Liver (tissue), 8 donors: ENCODE measurements at regions not wholly inside any gene's neighbourhood (a gene's known extent, or its start where the extent isn't known, plus 50 kb on each side); places are given as distances from the start of the nearest gene placed in this dataset.

Experiments used
- DNase-seq: peaks from one replicate; pipeline ENCODE4 v3.0.0-alpha.2; 2017; ENCODE audit warnings: low spot score
- H3K27ac ChIP-seq, 2 donors: one replicate each; pipeline ENCODE4 v1.7.0; 2013; ENCODE audit warnings: inconsistent platforms in 2 of 2, low read length in 2 of 2, control low read depth in 1 of 2, low read depth in 1 of 2, mild to moderate bottlenecking in 1 of 2
- H3K27me3 ChIP-seq, 4 donors: one replicate each; pipeline versions ENCODE4 v1.6.1 to v1.7.0; 2013; ENCODE audit warnings: low read length in 3 of 4, inconsistent platforms in 1 of 4, mild to moderate bottlenecking in 1 of 4, moderate library complexity in 1 of 4; ENCODE audit not compliant: control insufficient read depth in 4 of 4, insufficient read depth in 4 of 4
- H3K36me3 ChIP-seq, 4 donors: one replicate each; pipeline versions ENCODE4 v1.6.1 to v1.7.0; 2013; ENCODE audit warnings: low read length in 3 of 4, mild to moderate bottlenecking in 3 of 4, low read depth in 1 of 4, moderate library complexity in 1 of 4; ENCODE audit not compliant: control insufficient read depth in 4 of 4, insufficient read depth in 3 of 4
- H3K4me1 ChIP-seq, 4 donors: one replicate each; pipeline versions ENCODE4 v1.6.1 to v1.7.0; 2013; ENCODE audit warnings: low read length in 3 of 4, mild to moderate bottlenecking in 3 of 4, moderate library complexity in 1 of 4; ENCODE audit not compliant: control insufficient read depth in 4 of 4, insufficient read depth in 4 of 4
- H3K4me3 ChIP-seq, 3 donors: one replicate each; pipeline versions ENCODE4 v1.6.1 to v1.7.0; 2013; ENCODE audit warnings: low read length in 3 of 3, control low read depth in 1 of 3, low read depth in 1 of 3, mild to moderate bottlenecking in 1 of 3
- H3K9ac ChIP-seq, 2 donors: one replicate each; pipeline ENCODE4 v1.7.0; 2013; ENCODE audit warnings: low read length in 2 of 2, mild to moderate bottlenecking in 2 of 2, moderate library complexity in 2 of 2, control low read depth in 1 of 2, low read depth in 1 of 2
- H3K9me3 ChIP-seq, 4 donors: one replicate each; pipeline versions ENCODE4 v1.6.1 to v1.7.0; 2013; ENCODE audit warnings: low read length in 3 of 4; ENCODE audit not compliant: control insufficient read depth in 4 of 4
- ATF3 ChIP-seq: IDR thresholded peaks from 2 replicates; pipeline ENCODE4 v1.6.1; 2016; ENCODE audit warnings: antibody characterized with exemption
- CTCF ChIP-seq: fragments of 150-350 bp; IDR thresholded peaks from 2 replicates; pipeline ENCODE4 v1.5.1; 2017; ENCODE audit warnings: improper control_type of control experiment, low read depth, low read length; ENCODE audit not compliant: missing input control
- FOXA1 ChIP-seq: IDR thresholded peaks from 2 replicates; pipeline ENCODE4 v1.6.1; 2016; ENCODE audit warnings: antibody characterized with exemption
- HNF4G ChIP-seq: IDR thresholded peaks from 2 replicates; pipeline ENCODE4 v1.6.1; 2016; ENCODE audit warnings: antibody characterized with exemption
- JUND ChIP-seq, 2 donors: IDR thresholded peaks; 2 replicates each; pipeline ENCODE4 v1.6.1; 2016; ENCODE audit warnings: antibody characterized with exemption in 2 of 2
- MAX ChIP-seq: IDR thresholded peaks from 2 replicates; pipeline ENCODE4 v1.6.1; 2016; ENCODE audit warnings: antibody characterized with exemption
- RAD21 ChIP-seq, 2 donors: IDR thresholded peaks; 2 replicates each; pipeline ENCODE4 v1.6.1; 2016; ENCODE audit warnings: antibody characterized with exemption in 2 of 2, mild to moderate bottlenecking in 2 of 2
- REST ChIP-seq: IDR thresholded peaks from 2 replicates; pipeline ENCODE4 v1.6.1; 2016; ENCODE audit warnings: antibody characterized with exemption, mild to moderate bottlenecking
- RXRA ChIP-seq, 2 donors: IDR thresholded peaks; 2 replicates each; pipeline ENCODE4 v1.6.1; 2017 to 2018; ENCODE audit warnings: antibody characterized with exemption in 2 of 2, mild to moderate bottlenecking in 1 of 2
- TAF1 ChIP-seq: conservative IDR thresholded peaks from 2 replicates; pipeline ENCODE4 v1.6.1; 2016; ENCODE audit warnings: antibody characterized with exemption, mild to moderate bottlenecking
- YY1 ChIP-seq: IDR thresholded peaks from 2 replicates; pipeline ENCODE4 v1.6.1; 2016; ENCODE audit warnings: antibody characterized with exemption, mild to moderate bottlenecking
- WGBS: extraction: QIAGEN DNeasy Blood & Tissue Kit; methylation state at CpG from one replicate; pipeline ENCODE4 v1.1.7; 2013; 5-methylcytosine and 5-hydroxymethylcytosine counted together
- donor health status: healthy.
- donor health status: healthy.
- donor health status: healthy.
- donor health status: healthy.
- donor health status: healthy.

GRCh38 chr11:134736251-134736947 is 324.4 kb upstream of the B3GAT1 start:
- DNase-seq = no peak
- H3K9ac ChIP-seq = no peak overlapping the region
- no peaks in the 10 kb centered on the region for H3K9me3 ChIP-seq
- TF ChIP-seq FOXA1 (no peak), JUND (IDR thresholded peaks at IDR 0.05) (no peak), HNF4G (no peak)
- H3K4me3 ChIP-seq = no peak overlapping the region
- WGBS = 60% methylated on average over 14 of the region's 14 CpGs
- H3K4me1 ChIP-seq = no peaks in the 10 kb centered on the region
- no peak overlapping the region for H3K27ac ChIP-seq
- H3K27me3 ChIP-seq = no peaks in the 10 kb centered on the region
- no peaks in the 10 kb centered on the region for H3K36me3 ChIP-seq

GRCh38 chr11:134734894-134735293 is 322.9 kb upstream of the B3GAT1 start:
- 91% methylated on average over 14 of the region's 14 CpGs for WGBS
- Histone ChIP-seq H3K9ac (no peak overlapping the region), H3K4me3 (no peak overlapping the region), H3K27me3 (no peaks in the 10 kb centered on the region), H3K9me3 (no peaks in the 10 kb centered on the region), H3K36me3 (no peaks in the 10 kb centered on the region), H3K27ac (no peak overlapping the region), H3K4me1 (no peaks in the 10 kb centered on the region)
- TF ChIP-seq ATF3 (no peak), RAD21 (IDR thresholded peaks at IDR 0.05) (no peak), MAX (no peak), HNF4G (no peak), RXRA (IDR thresholded peaks at IDR 0.05) (no peak), YY1 (no peak), CTCF (no peak), TAF1 (no peak), REST (no peak)
- DNase-seq = no peak
